ENCODE measurements at regions not wholly inside any gene's neighbourhood (a gene's known extent, or its start where the extent isn't known, plus 50 kb on each side); places are given as distances from the start of the nearest gene placed in this dataset.

- TF ChIP-seq POLR2A (IDR thresholded peaks at IDR 0.05; ENCODE audit: low read depth, low read length) (no peak), TAF1 (IDR thresholded peaks at IDR 0.05; ENCODE audit: low read depth, low read length) (no peak), POLR2AphosphoS5 (IDR thresholded peaks at IDR 0.05; ENCODE audit: low read depth, low read length) (no peak), SPI1 (IDR thresholded peaks at IDR 0.05; ENCODE audit: low read depth, low read length) (no peak)
Measured at GRCh38 chr10:30114881-30115625, 55.7 kb upstream of the JCAD start.

Data from GM12891 (cell line).